Hepatic stellate cell (primary cell): ENCODE measurements at regions not wholly inside any gene's neighbourhood (a gene's known extent, or its start where the extent isn't known, plus 50 kb on each side); places are given as distances from the start of the nearest gene placed in this dataset.
"Not testable (repeated sequence)": the region's sequence is repeated elsewhere in the genome, so short reads cannot be mapped to it uniquely, and the experiment has no call there.

Source experiments
- DNase-seq: peaks from one replicate; pipeline ENCODE4 v3.0.0; 2011; ENCODE audit warnings: low spot score

DNA sequence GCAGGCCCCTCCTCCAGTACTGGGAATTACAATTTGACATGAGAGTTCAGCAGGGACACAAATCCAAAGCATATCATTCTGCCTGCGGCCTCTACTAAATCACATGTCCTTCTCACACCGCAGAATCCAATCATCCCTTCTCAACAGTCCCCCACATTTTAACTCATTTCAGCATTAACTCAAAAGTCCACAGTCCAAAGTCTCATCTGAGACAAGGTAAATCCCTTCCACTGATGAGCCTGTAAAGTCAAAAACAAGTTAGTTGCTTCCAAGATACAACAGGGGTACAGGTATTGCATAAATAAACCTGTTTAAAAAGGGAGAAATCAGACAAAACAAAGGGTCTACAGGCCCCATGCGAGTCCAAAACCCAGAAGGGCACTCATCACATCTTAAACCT, 64.0 kb downstream of the EBNA1BP2 start:
- DNase-seq, result no peak

GRCh38 chr1:43107664-43108063, 64.4 kb downstream of the EBNA1BP2 start:
- DNase-seq, result no peak

- no peak for DNase-seq
Observed at GRCh38 chr1:43104027-43104763, 67.9 kb downstream of the EBNA1BP2 start.

DNA sequence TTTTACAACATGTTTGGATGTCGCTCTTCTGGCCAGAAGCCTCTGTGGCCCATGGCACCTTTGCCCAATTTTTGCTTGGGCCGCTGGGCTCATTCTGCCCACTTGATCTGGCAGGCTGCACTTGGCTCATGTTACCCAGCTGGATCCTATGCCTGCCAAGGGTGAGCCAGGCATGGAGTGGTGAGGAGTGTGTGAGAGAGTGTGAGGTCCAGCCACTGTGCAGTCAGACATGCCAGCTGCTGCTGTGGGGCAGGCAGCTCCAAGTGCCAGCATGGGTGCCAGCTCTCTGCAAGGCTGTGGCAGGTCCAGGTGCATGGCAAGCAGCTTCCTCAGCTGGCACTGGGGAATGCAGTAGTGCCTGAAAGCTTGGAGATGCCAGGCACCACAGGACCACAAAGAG, 71.0 kb downstream of the EBNA1BP2 start:
- no peak for DNase-seq

GRCh38 chr1:43098200-43098599, 73.9 kb downstream of the EBNA1BP2 start:
- DNase-seq, result no peak

DNA sequence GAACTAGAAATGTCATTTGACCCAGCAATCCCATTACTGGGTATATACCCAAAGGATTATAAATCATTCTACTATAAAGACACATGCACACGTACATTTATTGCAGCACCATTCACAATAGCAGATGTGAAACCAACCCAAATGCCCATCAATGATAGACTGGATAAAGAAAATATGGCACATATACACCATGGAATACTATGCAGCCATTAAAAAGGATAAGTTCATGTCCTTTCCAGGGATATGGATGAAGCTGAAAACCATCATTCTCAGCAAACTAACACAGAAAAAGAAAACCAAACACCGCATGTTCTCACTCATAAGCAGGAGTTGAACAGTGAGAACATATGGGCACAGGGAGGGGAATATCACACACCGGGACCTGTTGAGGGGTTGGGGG, 75.6 kb downstream of the EBNA1BP2 start:
- not testable (repeated sequence) for DNase-seq

DNA sequence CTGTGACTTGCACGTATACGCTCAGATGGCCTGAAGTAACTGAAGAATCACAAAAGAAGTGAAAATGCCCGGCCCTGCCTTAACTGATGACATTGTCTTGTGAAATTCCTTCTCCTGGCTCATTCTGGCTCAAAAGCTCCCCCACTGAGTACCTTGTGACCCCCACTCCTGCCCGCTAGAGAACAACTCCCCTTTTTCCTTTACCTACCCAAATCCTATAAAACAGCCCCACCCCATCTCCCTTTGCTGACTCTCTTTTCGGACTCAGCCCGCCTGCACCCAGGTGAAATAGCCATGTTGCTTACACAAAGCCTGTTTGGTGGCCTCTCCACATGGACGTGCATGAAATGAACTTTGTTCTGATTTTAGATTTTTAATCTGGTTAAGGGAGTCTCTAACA, 81.3 kb downstream of the EBNA1BP2 start:
- not testable (repeated sequence) for DNase-seq

GRCh38 chr1:43090157-43090556, 81.9 kb downstream of the EBNA1BP2 start:
- DNase-seq, result not testable (repeated sequence)

- DNase-seq, result no peak
Observed at GRCh38 chr1:43083375-43083891, 88.7 kb downstream of the EBNA1BP2 start.

GRCh38 chr1:43082740-43083139, 89.3 kb downstream of the EBNA1BP2 start:
- no peak for DNase-seq

DNA sequence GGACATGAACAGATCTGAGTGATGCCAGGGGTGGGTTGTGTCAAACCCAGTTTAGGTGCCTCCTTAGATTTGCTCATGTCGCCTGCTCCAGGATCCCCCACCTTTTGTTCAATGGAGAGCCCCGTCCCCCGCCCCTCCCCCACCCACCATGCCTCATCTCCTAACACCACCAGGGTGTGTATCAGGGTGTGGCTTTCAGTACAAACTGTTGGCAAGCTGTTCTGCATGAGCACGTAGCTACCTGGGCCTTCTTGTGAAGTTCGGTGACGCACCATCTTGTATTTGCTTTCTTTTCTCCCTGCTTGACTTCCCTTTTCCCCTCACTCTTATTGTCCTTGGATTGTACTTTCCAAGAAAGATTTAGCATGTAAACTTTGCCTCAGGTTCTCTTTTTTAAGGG, 94.8 kb downstream of the EBNA1BP2 start:
- no peak for DNase-seq

DNA sequence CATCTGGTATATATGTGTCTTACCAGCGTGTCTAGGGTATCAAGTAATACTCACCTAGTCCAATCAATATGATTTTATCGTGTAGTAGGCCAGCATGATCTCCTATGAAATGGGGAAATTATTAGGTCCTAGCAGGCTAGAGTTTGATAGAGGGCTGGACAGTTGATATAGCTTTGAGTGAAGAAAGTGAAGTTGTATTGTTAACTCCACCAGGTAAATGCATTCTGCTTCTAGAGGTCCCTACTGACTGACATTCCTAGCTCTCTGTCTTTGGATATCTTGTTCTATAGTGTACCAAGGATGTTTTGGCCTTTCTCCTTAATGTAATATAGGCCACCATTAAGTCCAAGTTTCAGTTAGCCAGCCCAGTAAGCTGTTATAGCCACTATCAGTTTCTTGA, 97.4 kb downstream of the EBNA1BP2 start:
- no peak for DNase-seq

DNA sequence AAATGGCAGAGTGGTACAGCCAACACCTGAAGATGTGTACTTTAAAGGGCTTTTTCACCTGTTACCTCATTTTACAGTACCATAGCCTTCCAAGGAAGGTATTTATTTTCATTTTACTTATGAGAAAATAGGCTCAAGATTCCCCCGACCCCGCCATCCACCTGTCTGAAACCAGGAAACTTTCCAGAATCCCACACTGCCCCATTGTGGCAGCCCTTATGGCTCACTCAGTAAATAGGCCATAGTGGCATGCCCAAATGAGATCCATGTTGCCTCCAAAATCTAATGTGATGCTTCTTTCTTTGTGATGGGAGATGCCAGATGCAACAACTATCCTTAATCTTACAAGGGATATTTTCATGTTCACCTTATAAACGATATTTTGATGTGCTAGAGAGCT, 97.8 kb downstream of the EBNA1BP2 start:
- no peak for DNase-seq

- DNase-seq, result peak; percentile 77
Observed at GRCh38 chr1:43073490-43074230, 98.4 kb downstream of the EBNA1BP2 start.

GRCh38 chr1:43072314-43072713, 99.8 kb downstream of the EBNA1BP2 start:
- no peak for DNase-seq

- no peak for DNase-seq
Observed at GRCh38 chr1:43071241-43071640, 100.8 kb downstream of the EBNA1BP2 start.

GRCh38 chr1:43069461-43070050, 102.5 kb downstream of the EBNA1BP2 start:
- DNase-seq, result no peak

DNA sequence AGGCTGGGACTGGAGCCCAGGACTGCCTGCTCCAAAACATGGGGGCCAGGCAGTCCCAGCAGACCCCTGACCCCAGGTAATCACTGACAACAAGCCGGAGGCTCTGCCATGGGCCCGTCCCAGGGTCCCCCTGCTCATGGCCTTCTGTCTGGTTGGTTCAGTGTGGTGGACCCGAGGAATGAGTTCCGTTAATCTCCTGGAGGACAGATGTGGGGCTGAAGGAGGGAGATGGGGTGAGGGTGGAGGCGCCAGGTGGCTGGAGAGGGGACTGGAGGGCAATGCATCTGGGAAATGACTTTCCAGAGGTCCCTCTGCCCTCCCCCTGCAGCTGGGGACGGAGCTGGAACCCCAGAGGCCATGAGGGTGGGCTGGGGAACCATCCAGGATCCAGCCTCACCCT, 103.2 kb downstream of the EBNA1BP2 start:
- no peak for DNase-seq

- DNase-seq, result no peak
Observed at GRCh38 chr1:43067977-43068751, 103.9 kb downstream of the EBNA1BP2 start.

DNA sequence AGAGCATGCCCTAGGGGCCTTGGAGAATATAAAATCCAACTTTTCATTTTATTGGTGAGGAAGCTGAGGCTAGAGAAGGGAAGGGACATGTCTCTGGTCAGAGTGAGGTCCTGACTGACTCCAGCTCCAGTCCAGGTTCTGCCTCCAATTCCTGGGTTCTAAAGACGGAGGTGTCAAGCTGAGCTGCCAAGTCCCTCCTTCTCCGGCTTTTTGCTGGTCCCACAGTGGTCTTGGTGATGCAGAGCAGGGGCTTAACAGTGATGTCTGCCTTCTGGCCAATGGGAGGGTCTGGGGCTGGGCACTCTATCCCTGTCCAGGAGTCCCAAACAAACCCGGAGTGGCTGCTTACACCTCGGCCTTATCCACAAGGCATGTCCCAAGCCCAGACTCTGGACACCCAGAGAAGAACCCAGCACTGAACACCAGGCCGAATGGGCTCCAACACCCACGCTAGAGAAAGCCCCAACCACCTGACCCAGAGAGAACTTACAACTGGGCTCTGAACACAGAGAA, 104.8 kb downstream of the EBNA1BP2 start:
- no peak for DNase-seq

DNA sequence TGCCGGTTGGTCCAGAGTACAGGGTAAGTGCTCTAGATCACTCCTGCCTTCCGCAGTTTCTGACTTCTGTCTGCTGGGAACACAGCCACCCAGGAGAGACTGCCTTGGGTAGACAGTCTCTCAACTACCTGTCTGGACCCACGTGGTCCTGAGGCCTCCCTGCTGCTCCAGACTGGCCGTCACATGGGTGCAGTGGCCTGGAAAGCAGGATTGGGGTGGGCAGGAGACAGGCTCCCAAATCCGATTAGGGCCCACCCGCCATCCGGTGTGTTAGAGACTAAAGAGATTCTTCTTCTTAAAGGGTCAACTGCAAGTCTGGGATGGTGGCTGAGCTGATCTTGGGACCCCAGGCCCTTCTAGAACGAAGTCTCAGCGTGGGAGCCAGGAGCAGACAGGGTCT, 105.5 kb downstream of the EBNA1BP2 start:
- no peak for DNase-seq
